ENCODE measurements at regions not wholly inside any gene's neighbourhood (a gene's known extent, or its start where the extent isn't known, plus 50 kb on each side); places are given as distances from the start of the nearest gene placed in this dataset.

DNA sequence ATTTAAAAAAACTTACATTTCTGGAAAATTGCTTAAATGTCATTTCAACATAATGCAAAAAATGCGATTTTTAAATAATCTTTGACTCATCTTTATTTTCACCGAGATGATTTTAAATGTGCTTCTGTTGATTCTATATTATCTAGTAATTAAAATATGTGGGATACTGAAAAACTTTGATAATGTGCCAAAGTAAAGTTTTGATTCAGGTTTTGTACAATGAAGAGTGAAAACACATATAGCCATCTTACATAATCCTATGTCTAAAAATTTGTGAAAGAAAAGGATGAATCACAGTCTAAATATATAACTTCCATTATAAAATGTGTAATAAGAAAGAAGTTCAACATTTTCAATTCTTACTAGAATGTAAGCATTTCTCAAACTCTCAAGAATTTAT, 204.3 kb upstream of the ZC3H15 start:
- TF ChIP-seq, protein P1, sequence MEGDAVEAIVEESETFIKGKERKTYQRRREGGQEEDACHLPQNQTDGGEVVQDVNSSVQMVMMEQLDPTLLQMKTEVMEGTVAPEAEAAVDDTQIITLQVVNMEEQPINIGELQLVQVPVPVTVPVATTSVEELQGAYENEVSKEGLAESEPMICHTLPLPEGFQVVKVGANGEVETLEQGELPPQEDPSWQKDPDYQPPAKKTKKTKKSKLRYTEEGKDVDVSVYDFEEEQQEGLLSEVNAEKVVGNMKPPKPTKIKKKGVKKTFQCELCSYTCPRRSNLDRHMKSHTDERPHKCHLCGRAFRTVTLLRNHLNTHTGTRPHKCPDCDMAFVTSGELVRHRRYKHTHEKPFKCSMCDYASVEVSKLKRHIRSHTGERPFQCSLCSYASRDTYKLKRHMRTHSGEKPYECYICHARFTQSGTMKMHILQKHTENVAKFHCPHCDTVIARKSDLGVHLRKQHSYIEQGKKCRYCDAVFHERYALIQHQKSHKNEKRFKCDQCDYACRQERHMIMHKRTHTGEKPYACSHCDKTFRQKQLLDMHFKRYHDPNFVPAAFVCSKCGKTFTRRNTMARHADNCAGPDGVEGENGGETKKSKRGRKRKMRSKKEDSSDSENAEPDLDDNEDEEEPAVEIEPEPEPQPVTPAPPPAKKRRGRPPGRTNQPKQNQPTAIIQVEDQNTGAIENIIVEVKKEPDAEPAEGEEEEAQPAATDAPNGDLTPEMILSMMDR (IDR thresholded peaks at IDR 0.05): no peak
- TF ChIP-seq, protein P2, sequence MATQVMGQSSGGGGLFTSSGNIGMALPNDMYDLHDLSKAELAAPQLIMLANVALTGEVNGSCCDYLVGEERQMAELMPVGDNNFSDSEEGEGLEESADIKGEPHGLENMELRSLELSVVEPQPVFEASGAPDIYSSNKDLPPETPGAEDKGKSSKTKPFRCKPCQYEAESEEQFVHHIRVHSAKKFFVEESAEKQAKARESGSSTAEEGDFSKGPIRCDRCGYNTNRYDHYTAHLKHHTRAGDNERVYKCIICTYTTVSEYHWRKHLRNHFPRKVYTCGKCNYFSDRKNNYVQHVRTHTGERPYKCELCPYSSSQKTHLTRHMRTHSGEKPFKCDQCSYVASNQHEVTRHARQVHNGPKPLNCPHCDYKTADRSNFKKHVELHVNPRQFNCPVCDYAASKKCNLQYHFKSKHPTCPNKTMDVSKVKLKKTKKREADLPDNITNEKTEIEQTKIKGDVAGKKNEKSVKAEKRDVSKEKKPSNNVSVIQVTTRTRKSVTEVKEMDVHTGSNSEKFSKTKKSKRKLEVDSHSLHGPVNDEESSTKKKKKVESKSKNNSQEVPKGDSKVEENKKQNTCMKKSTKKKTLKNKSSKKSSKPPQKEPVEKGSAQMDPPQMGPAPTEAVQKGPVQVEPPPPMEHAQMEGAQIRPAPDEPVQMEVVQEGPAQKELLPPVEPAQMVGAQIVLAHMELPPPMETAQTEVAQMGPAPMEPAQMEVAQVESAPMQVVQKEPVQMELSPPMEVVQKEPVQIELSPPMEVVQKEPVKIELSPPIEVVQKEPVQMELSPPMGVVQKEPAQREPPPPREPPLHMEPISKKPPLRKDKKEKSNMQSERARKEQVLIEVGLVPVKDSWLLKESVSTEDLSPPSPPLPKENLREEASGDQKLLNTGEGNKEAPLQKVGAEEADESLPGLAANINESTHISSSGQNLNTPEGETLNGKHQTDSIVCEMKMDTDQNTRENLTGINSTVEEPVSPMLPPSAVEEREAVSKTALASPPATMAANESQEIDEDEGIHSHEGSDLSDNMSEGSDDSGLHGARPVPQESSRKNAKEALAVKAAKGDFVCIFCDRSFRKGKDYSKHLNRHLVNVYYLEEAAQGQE (IDR thresholded peaks at IDR 0.05; ENCODE audit: insufficient read depth in 1 of 2, low read depth in 2 of 2, low read length in 1 of 2): no peak
- TF ChIP-seq SIN3A (IDR thresholded peaks at IDR 0.05; ENCODE audit: borderline replicate concordance, insufficient read depth, low read depth, low read length) (no peak), POLR2AphosphoS5 (IDR thresholded peaks at IDR 0.05; ENCODE audit: low read depth, low read length) (no peak), TCF7L2 (IDR thresholded peaks at IDR 0.05; ENCODE audit: low read depth, low read length) (no peak)
- Histone ChIP-seq H3K36me3 (ENCODE audit: control insufficient read depth, insufficient read depth, low read length) (no peaks in the 10 kb centered on the region), H3K4me1 (ENCODE audit: control insufficient read depth, insufficient read depth, low read length) (no peaks in the 10 kb centered on the region), H3K4me3 (ENCODE audit: low read depth in 2 of 2, low read length in 2 of 2) (no peak overlapping the region), H3K27ac (ENCODE audit: low read length) (no peak overlapping the region), H3K27me3 (ENCODE audit: control insufficient read depth, insufficient read depth, low read length) (no peaks in the 10 kb centered on the region), H3K9me3 (ENCODE audit: control insufficient read depth, insufficient read depth, low read depth, low read length) (no peaks in the 10 kb centered on the region)
- POLR2A ChIA-PET: interaction anchor here (0.6 kb wide), 1 partner anchor 61 kb away, joined by 3 read pairs; no protein-coding TSS in a partner anchor
- in situ Hi-C loops (cut with HindIII; ENCODE audit: low pct_unique_long_range_greater_than_20kb, low sequenced_read_pairs) (no loop called here), intact Hi-C loops (cut with micrococcal nuclease; ENCODE audit: unreplicated experiment) (no loop called here)
- DNase-seq (ENCODE audit: low read depth, low spot score) (no peak), ATAC-seq (no peak)
- BruUV-seq (replicated peaks): no TSS peak
- CTCF ChIA-PET: no interaction called here

DNA sequence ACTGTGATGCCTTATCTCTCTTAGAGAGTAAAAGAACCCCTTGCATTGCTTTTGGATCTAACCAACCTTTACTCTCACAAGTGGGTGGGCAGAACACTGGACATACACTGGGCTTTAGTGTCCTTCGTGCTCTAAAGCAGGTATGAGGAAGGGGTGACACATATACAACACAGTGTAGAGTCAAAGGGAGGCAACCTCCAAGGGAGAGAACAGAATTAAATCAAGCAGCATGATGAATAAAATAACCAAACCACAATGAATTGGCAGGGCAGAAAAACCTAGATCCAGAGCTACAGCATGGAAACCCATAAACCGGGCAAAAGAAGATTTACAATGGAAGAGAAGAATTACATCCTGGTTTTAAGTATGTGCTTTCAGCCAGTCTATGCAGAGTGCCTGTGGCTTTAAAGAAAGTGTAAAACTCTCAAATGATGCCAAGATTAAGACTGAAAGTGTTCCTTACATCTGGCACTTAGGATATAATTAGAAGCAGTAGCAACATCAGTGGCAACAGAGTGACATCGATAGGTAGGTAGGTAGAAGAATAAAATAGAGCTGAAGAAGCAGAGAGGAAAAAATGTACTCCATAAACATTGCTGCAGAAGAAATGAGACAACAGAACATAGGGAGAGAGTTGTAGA, 191.7 kb upstream of the ZC3H15 start:
- no peaks in the 10 kb centered on the region for H3K36me3 ChIP-seq (ENCODE audit: control insufficient read depth, insufficient read depth, low read length)
- no peak overlapping the region for H3K4me3 ChIP-seq (ENCODE audit: low read depth in 2 of 2, low read length in 2 of 2)
- no peak for DNase-seq (ENCODE audit: low read depth, low spot score)
- H3K27me3 ChIP-seq (ENCODE audit: control insufficient read depth, insufficient read depth, low read length): no peaks in the 10 kb centered on the region
- TF ChIP-seq, protein P1 (IDR thresholded peaks at IDR 0.05): no peak
- TF ChIP-seq TCF7L2 (IDR thresholded peaks at IDR 0.05; ENCODE audit: low read depth, low read length) (no peak), SIN3A (IDR thresholded peaks at IDR 0.05; ENCODE audit: borderline replicate concordance, insufficient read depth, low read depth, low read length) (no peak)
- in situ Hi-C loops (cut with HindIII; ENCODE audit: low pct_unique_long_range_greater_than_20kb, low sequenced_read_pairs): no loop called here
- no peaks in the 10 kb centered on the region for H3K9me3 ChIP-seq (ENCODE audit: control insufficient read depth, insufficient read depth, low read depth, low read length)
- intact Hi-C loops (cut with micrococcal nuclease; ENCODE audit: unreplicated experiment): no loop called here
- no peak for ATAC-seq
- no peaks in the 10 kb centered on the region for H3K4me1 ChIP-seq (ENCODE audit: control insufficient read depth, insufficient read depth, low read length)
- ChIA-PET POLR2A (no interaction called here), CTCF (no interaction called here)
- BruUV-seq (replicated peaks): no TSS peak
- no peak overlapping the region for H3K27ac ChIP-seq (ENCODE audit: low read length)

All from Panc1 (cell line).